Mammary epithelial cell (primary cell): ENCODE measurements at regions not wholly inside any gene's neighbourhood (a gene's known extent, or its start where the extent isn't known, plus 50 kb on each side); places are given as distances from the start of the nearest gene placed in this dataset.
"Not testable (repeated sequence)": the region's sequence is repeated elsewhere in the genome, so short reads cannot be mapped to it uniquely, and the experiment has no call there.

Experiments used
- CTCF ChIP-seq, 2 donors: IDR thresholded peaks in 1 of 2; conservative IDR thresholded peaks in 1 of 2; 2 replicates each; pipeline ENCODE4 v1.5.1; 2011 to 2012; ENCODE audit warnings: inconsistent platforms in 2 of 2, low read length in 2 of 2, mild to moderate bottlenecking in 2 of 2, control low read depth in 1 of 2, low read depth in 1 of 2; ENCODE audit not compliant: insufficient read depth in 1 of 2; ENCODE audit errors: extremely low read depth in 1 of 2
- EZH2 ChIP-seq: IDR thresholded peaks from 2 replicates; pipeline ENCODE4 v1.6.1; 2012; ENCODE audit warnings: low read length, inconsistent platforms, borderline replicate concordance

- TF ChIP-seq CTCF (conservative IDR thresholded peaks at IDR 0.05 in 1 of 2, IDR thresholded peaks at IDR 0.05 in 1 of 2; ENCODE audit: extremely low read depth in 1 of 2, insufficient read depth in 1 of 2, low read depth in 1 of 2, low read length in 2 of 2); EZH2: not testable (repeated sequence)
Measured at GRCh38 chr22:26951139-26951538, 293.8 kb downstream of the MIAT start.
